ENCODE measurements at regions not wholly inside any gene's neighbourhood (a gene's known extent, or its start where the extent isn't known, plus 50 kb on each side); places are given as distances from the start of the nearest gene placed in this dataset.
"Not testable (repeated sequence)": the region's sequence is repeated elsewhere in the genome, so short reads cannot be mapped to it uniquely, and the experiment has no call there.

DNA sequence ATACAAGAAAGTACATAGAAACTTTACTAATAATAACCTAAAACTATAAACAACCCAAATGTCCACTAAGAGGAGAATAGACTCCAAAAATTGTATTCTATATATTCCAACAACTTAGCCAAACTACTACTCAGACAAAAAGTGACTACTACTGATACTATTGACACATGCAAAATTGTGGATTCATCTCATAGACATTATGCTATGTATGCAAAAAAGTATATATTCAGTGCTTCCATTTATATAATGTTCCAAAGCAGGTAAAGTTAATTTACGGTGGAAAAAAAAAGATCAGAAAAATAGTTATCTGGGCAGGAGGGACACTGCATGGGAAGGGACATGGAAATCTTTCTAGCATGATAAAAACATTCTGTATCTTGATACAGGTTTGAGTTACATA is 62.0 kb upstream of the SRD5A2 start:
- WGBS (ENCODE audit: extremely low coverage, insufficient coverage, insufficient read length): no CpG with 5 or more reads among the region's 1 CpG
- no peak overlapping the region for H3K14ac ChIP-seq (ENCODE audit: low read length)

DNA sequence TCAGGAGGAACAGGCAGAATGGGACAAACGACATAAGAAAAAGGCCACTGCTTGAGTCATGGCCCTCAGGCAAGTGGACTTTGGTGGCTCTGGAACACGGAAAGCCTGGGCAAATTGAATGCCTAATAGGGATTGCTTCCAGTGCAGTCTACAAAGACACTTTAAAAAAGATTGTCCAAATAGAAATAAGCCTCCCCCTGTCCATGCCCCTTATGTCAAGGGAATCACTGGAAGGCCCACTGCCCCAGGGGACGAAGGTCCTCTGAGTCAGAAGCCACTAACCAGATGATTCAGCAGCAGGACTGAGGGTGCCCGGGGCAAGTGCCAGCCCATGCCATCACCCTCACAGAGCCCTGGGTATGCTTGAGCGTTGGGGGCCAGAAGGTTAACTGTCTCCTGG is 51.5 kb upstream of the SRD5A2 start:
- peak; percentile 4 to 13 for DNase-seq
- H3K36me3 ChIP-seq (ENCODE audit: control insufficient read depth in 1 of 2, insufficient read depth in 2 of 2, low read length in 2 of 2); H2AFZ ChIP-seq (ENCODE audit: insufficient read depth, low read length, poor library complexity); H3K4me1 ChIP-seq (ENCODE audit: control insufficient read depth in 1 of 2, insufficient read depth in 2 of 2, low read length in 2 of 2); H4K91ac ChIP-seq (ENCODE audit: low read depth, low read length); H3K79me1 ChIP-seq (ENCODE audit: low read length); H3K14ac ChIP-seq (ENCODE audit: low read length); H3K9me3 ChIP-seq (ENCODE audit: insufficient read depth, low read depth, low read length); H2BK12ac ChIP-seq (ENCODE audit: low read length); H3K4me3 ChIP-seq (ENCODE audit: low read depth, low read length); H3K23ac ChIP-seq (ENCODE audit: low read length); H2BK120ac ChIP-seq (ENCODE audit: insufficient read depth, low read length, poor library complexity); H3K79me2 ChIP-seq (ENCODE audit: control insufficient read depth, insufficient read depth, low read length, poor library complexity); H4K12ac ChIP-seq (ENCODE audit: low read depth, low read length); H2AK5ac ChIP-seq (ENCODE audit: low read length); H3K4ac ChIP-seq (ENCODE audit: low read depth, low read length); H3K27ac ChIP-seq (ENCODE audit: low read depth, low read length); H3K9ac ChIP-seq (ENCODE audit: low read length); H4K8ac ChIP-seq (ENCODE audit: low read depth, low read length); H3K27me3 ChIP-seq (ENCODE audit: insufficient read depth, low read length); H3K18ac ChIP-seq (ENCODE audit: low read length); H3K4me2 ChIP-seq (ENCODE audit: low read length); H2BK5ac ChIP-seq (ENCODE audit: low read depth, low read length, poor library complexity): not testable (repeated sequence)
- no CpG with 5 or more reads among the region's 5 CpGs for WGBS (ENCODE audit: extremely low coverage, insufficient coverage, insufficient read length)

More for the DNA sequence above, 62.0 kb upstream of the SRD5A2 start:
- Histone ChIP-seq H3K4ac (ENCODE audit: low read depth, low read length) (no peak overlapping the region), H2AFZ (ENCODE audit: insufficient read depth, low read length, poor library complexity) (no peak overlapping the region), H3K4me2 (ENCODE audit: low read length) (no peak overlapping the region), H3K9me3 (ENCODE audit: insufficient read depth, low read depth, low read length) (no peaks in the 10 kb centered on the region), H3K27ac (ENCODE audit: low read depth, low read length) (no peak overlapping the region), H2AK5ac (ENCODE audit: low read length) (no peak overlapping the region), H3K23ac (ENCODE audit: low read length) (no peak overlapping the region), H2BK120ac (ENCODE audit: insufficient read depth, low read length, poor library complexity) (no peak overlapping the region), H3K79me2 (ENCODE audit: control insufficient read depth, insufficient read depth, low read length, poor library complexity) (no peaks in the 10 kb centered on the region), H2BK12ac (ENCODE audit: low read length) (no peak overlapping the region), H3K27me3 (ENCODE audit: insufficient read depth, low read length) (no peaks in the 10 kb centered on the region), H3K79me1 (ENCODE audit: low read length) (no peaks in the 10 kb centered on the region), H3K36me3 (ENCODE audit: control insufficient read depth in 1 of 2, insufficient read depth in 2 of 2, low read length in 2 of 2) (no peaks in the 10 kb centered on the region), H4K91ac (ENCODE audit: low read depth, low read length) (no peak overlapping the region), H3K18ac (ENCODE audit: low read length) (no peak overlapping the region), H3K4me1 (ENCODE audit: control insufficient read depth in 1 of 2, insufficient read depth in 2 of 2, low read length in 2 of 2) (no peaks in the 10 kb centered on the region), H2BK5ac (ENCODE audit: low read depth, low read length, poor library complexity) (no peak overlapping the region), H3K9ac (ENCODE audit: low read length) (no peak overlapping the region), H4K8ac (ENCODE audit: low read depth, low read length) (no peak overlapping the region), H4K12ac (ENCODE audit: low read depth, low read length) (no peak overlapping the region), H3K4me3 (ENCODE audit: low read depth, low read length) (no peak overlapping the region)
- no peak for DNase-seq

All from trophoblast cell (in vitro differentiated cells and primary cell).